Glutamatergic neuron (in vitro differentiated cells): ENCODE measurements at regions not wholly inside any gene's neighbourhood (a gene's known extent, or its start where the extent isn't known, plus 50 kb on each side); places are given as distances from the start of the nearest gene placed in this dataset.

Experiments
- DNase-seq: peaks from one replicate; pipeline ENCODE4 v3.0.0; 2022
- H3K27ac Mint-ChIP-seq: one replicate; pipeline ENCODE4 v1.8.0; 2020; ENCODE audit warnings: mild to moderate bottlenecking, mixed read lengths, inconsistent platforms; ENCODE audit not compliant: unreplicated experiment
- H3K27me3 Mint-ChIP-seq: one replicate; pipeline ENCODE4 v1.8.0; 2020; ENCODE audit warnings: mild to moderate bottlenecking, moderate library complexity, mixed read lengths, inconsistent platforms; ENCODE audit not compliant: unreplicated experiment
- H3K36me3 Mint-ChIP-seq: one replicate; pipeline ENCODE4 v1.8.0; 2020; ENCODE audit warnings: mild to moderate bottlenecking, mixed read lengths, inconsistent platforms; ENCODE audit not compliant: unreplicated experiment
- H3K4me1 Mint-ChIP-seq: one replicate; pipeline ENCODE4 v1.8.0; 2020; ENCODE audit warnings: mild to moderate bottlenecking, low read depth, mixed read lengths, inconsistent platforms; ENCODE audit not compliant: unreplicated experiment
- H3K4me3 Mint-ChIP-seq: one replicate; pipeline ENCODE4 v1.8.0; 2020; ENCODE audit warnings: mild to moderate bottlenecking, mixed read lengths, inconsistent platforms; ENCODE audit not compliant: unreplicated experiment
- H3K9me3 Mint-ChIP-seq: one replicate; pipeline ENCODE4 v1.8.0; 2020; ENCODE audit warnings: mild to moderate bottlenecking, moderate library complexity, mixed read lengths, inconsistent platforms; ENCODE audit not compliant: unreplicated experiment
- CTCF ChIP-seq: fragments of 200-600 bp; sonication (generic); IDR thresholded peaks from one replicate; pipeline ENCODE4 v1.5.0; 2021; ENCODE audit not compliant: partially characterized antibody, unreplicated experiment

- DNase-seq, result no peak
- Mint-ChIP-seq H3K27ac (no peak overlapping the region), H3K36me3 (no peaks in the 10 kb centered on the region), H3K4me1 (no peaks in the 10 kb centered on the region), H3K27me3 (no peaks in the 10 kb centered on the region), H3K9me3 (no peaks in the 10 kb centered on the region), H3K4me3 (no peak overlapping the region)
- no peak for TF ChIP-seq CTCF
Observed at GRCh38 chr12:105822131-105823105, 316.3 kb downstream of the NUAK1 start.

GRCh38 chr12:105823810-105824209 lies 314.9 kb downstream of the NUAK1 start:
- no peak for TF ChIP-seq CTCF
- Mint-ChIP-seq H3K27ac (no peak overlapping the region), H3K4me1 (no peaks in the 10 kb centered on the region), H3K36me3 (no peaks in the 10 kb centered on the region), H3K9me3 (no peaks in the 10 kb centered on the region), H3K4me3 (no peak overlapping the region), H3K27me3 (peaks cover 2% of the 10 kb centered on the region)
- no peak for DNase-seq

DNA sequence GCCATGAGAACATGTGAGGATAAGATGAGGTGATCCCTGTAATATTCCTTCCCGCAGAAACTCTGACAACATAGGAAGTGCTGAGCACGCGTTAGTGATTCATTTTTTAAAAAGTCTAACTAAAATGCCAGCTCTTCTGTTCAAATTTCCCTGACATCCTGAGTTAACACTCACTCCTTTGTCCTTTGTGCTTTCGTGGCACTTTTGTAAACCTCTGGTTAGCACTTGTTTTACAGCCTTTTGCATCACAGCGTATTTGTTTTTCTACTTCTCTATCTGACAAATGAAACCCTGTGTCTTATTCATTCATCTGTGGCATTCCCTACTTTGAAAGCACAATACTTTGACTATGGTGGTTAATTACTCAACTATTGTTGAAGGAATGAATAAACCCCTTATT lies 313.6 kb downstream of the NUAK1 start:
- Mint-ChIP-seq H3K36me3 (no peaks in the 10 kb centered on the region), H3K27ac (no peak overlapping the region), H3K9me3 (no peaks in the 10 kb centered on the region), H3K4me3 (no peak overlapping the region), H3K4me1 (no peaks in the 10 kb centered on the region), H3K27me3 (peaks cover 2% of the 10 kb centered on the region)
- DNase-seq, result no peak
- TF ChIP-seq CTCF, result no peak

DNA sequence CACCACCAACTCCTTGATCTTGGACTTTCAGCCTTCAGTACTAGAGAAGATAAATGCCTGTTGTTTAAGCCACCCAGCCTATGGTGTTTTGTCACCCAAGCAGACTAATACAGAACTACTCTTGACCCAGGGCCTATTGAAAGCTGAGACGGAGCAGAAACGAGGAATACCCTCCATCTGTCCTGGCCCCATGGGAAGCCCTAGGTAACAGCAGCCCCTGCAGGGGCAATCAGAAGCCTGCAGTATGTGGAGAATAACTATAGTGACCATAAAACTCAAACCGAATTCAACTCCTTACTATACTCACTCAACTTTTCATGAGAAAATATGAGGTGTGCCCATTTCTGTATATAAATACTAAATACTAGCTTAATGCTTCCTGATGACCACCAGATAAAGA lies 307.4 kb downstream of the NUAK1 start:
- Mint-ChIP-seq H3K4me1 (peaks cover 7% of the 10 kb centered on the region), H3K4me3 (no peak overlapping the region), H3K27me3 (peaks cover 6% of the 10 kb centered on the region), H3K9me3 (peaks cover 2% of the 10 kb centered on the region), H3K36me3 (no peaks in the 10 kb centered on the region), H3K27ac (no peak overlapping the region)
- DNase-seq, result peak; percentile 24
- no peak for TF ChIP-seq CTCF

- no peak for DNase-seq
- no peak for TF ChIP-seq CTCF
- peaks cover 6% of the 10 kb centered on the region for H3K27me3 Mint-ChIP-seq
- peaks cover 2% of the 10 kb centered on the region for H3K9me3 Mint-ChIP-seq
- H3K4me3 Mint-ChIP-seq, result no peak overlapping the region
- no peaks in the 10 kb centered on the region for H3K36me3 Mint-ChIP-seq
- peaks cover 7% of the 10 kb centered on the region for H3K4me1 Mint-ChIP-seq
- H3K27ac Mint-ChIP-seq, result no peak overlapping the region
Observed at GRCh38 chr12:105832021-105832420, 306.7 kb downstream of the NUAK1 start.
